Heart right ventricle (tissue), 16 donors: ENCODE measurements at regions not wholly inside any gene's neighbourhood (a gene's known extent, or its start where the extent isn't known, plus 50 kb on each side); places are given as distances from the start of the nearest gene placed in this dataset.

ENCODE experiments used
- ATAC-seq, 8 donors: fragments of 200-7000 bp; cut with Tn5 transposase; one replicate each; pipeline ENCODE4 v1.9.1; 2020; ENCODE audit warnings: mild to moderate bottlenecking in 8 of 8, moderate library complexity in 8 of 8, moderate number of reproducible peaks in 1 of 8
- DNase-seq, 2 donors: peaks; one replicate each; pipeline ENCODE4 v3.0.0-alpha.2; 2020
- H3K27ac ChIP-seq, 10 donors: fragments of 200-600 bp; sonication (generic) in 2 of 10; one replicate each; pipeline versions ENCODE4 v1.5.0 to v1.8.0; 2020 to 2022; ENCODE audit warnings: mild to moderate bottlenecking in 3 of 10
- H3K27me3 ChIP-seq, 7 donors: fragments of 200-600 bp; one replicate each; pipeline ENCODE4 v1.8.0; 2021 to 2022; ENCODE audit warnings: mild to moderate bottlenecking in 2 of 7
- H3K36me3 ChIP-seq, 9 donors: fragments of 200-600 bp; sonication (generic) in 1 of 9; one replicate each; pipeline versions ENCODE4 v1.5.0 to v1.8.0; 2020 to 2022; ENCODE audit warnings: mild to moderate bottlenecking in 2 of 9
- H3K4me1 ChIP-seq, 9 donors: fragments of 200-600 bp; sonication (generic) in 1 of 9; one replicate each; pipeline versions ENCODE4 v1.5.0 to v1.8.0; 2020 to 2022; ENCODE audit warnings: mild to moderate bottlenecking in 4 of 9
- H3K4me3 ChIP-seq, 10 donors: fragments of 200-600 bp; sonication (generic) in 2 of 10; one replicate each; pipeline versions ENCODE4 v1.5.0 to v1.8.0; 2020 to 2022; ENCODE audit warnings: mild to moderate bottlenecking in 7 of 10, moderate library complexity in 2 of 10
- H3K9me3 ChIP-seq, 11 donors: fragments of 200-600 bp in 10 of 11; sonication (generic) in 2 of 11; one replicate each; pipeline versions ENCODE4 v1.5.0 to v1.8.0; 2013 to 2022; ENCODE audit warnings: mild to moderate bottlenecking in 2 of 11, control low read depth in 1 of 11, moderate library complexity in 1 of 11
- WGBS, 2 donors: extraction: QIAGEN DNeasy Blood & Tissue Kit; methylation state at CpG; one replicate each; pipeline ENCODE4 v1.1.7; 2013; ENCODE audit warnings: inconsistent platforms in 1 of 2; 5-methylcytosine and 5-hydroxymethylcytosine counted together
- intact Hi-C, 10 donors: fragments of 100-400 bp; cut with DNase I; formaldehyde crosslinking; loops; one replicate each; pipeline versions ENCODE4 v1.11.1 to v1.14.2; 2022
- TF ChIP-seq, protein P1 (sequence below), 9 donors: fragments of 200-600 bp; sonication (generic) in 2 of 9; IDR thresholded peaks; one replicate each; pipeline versions ENCODE4 v1.5.0 to v1.8.0; 2021 to 2022; ENCODE audit warnings: antibody characterized with exemption in 9 of 9, mild to moderate bottlenecking in 5 of 9, moderate library complexity in 1 of 9
- donor health status: Arrhythmogenic right ventricular cardiomyopathy.
- donor health status: ischemic (EF 13 %, LVEDD 7.1; RV severe dilation, severe dysfunction).
- donor health status: healthy with polysubstance abuse.
- donor health status: DM: no; HTN: yes; CAD: no.
- donor health status: DM: no; HTN: no; CAD: no.
- donor health status: ischemic (EF 25% LVEDD 6.9; RV normal size, moderate dysfunction).
- donor health status: ischemic (EF 25% LVEDD 5.7; RV mildly dilated, moderate dysfunction).
- donor health status: healthy.
- donor health status: DM: yes; HTN: yes; CAD: no.
- donor health status: Ischemic cardiomyopathy.
- donor health status: ischemic (EF 35%, LVEDD 5.7; RV mildly dilated, moderate dysfunction).
- donor health status: nonischemic (EF 11% LVEDD 7.7; RV severe dilation, severe dysfunction).
- donor health status: DM: yes; HTN: yes; CAD: no.
- donor health status: PGD.
- donor health status: ischemic (EF 29% LVEDD 5.4; RV normal size, mild dysfunction).
- donor health status: nonischemic (EF 23%, LVEDD 6.1; RV moderate dilation, normal function).

DNA sequence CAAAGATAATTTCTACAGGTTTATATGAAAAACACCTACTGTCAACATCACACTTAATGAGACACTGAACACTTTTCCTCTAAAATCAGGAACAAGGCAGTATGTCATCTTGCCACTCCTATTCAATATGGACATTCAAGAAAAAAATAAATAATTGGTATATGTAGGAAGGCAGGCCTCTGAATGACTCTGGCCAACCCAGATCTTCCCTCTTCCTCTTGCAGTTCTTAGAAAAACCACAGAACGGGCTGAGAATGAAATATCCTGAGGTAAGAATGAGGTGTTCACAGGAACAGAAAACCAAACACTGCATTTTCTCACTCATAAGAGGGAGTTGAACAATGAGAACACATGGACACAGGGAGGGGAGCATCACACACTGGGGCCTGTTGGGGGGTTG is 1207.2 kb upstream of the CITED2 start:
- no peak for ATAC-seq
- intact Hi-C loops: no loop called here
- H3K4me3 ChIP-seq: no peak overlapping the region
- H3K9me3 ChIP-seq: no peaks in the 10 kb centered on the region
- no peaks in the 10 kb centered on the region for H3K4me1 ChIP-seq
- H3K36me3 ChIP-seq: no peaks in the 10 kb centered on the region
- no peaks in the 10 kb centered on the region for H3K27me3 ChIP-seq
- no peak overlapping the region for H3K27ac ChIP-seq
- WGBS, 2 donors: 90 to 92% methylated on average over 1 of the region's 1 CpG
- no peak for DNase-seq
- TF ChIP-seq, protein P1, sequence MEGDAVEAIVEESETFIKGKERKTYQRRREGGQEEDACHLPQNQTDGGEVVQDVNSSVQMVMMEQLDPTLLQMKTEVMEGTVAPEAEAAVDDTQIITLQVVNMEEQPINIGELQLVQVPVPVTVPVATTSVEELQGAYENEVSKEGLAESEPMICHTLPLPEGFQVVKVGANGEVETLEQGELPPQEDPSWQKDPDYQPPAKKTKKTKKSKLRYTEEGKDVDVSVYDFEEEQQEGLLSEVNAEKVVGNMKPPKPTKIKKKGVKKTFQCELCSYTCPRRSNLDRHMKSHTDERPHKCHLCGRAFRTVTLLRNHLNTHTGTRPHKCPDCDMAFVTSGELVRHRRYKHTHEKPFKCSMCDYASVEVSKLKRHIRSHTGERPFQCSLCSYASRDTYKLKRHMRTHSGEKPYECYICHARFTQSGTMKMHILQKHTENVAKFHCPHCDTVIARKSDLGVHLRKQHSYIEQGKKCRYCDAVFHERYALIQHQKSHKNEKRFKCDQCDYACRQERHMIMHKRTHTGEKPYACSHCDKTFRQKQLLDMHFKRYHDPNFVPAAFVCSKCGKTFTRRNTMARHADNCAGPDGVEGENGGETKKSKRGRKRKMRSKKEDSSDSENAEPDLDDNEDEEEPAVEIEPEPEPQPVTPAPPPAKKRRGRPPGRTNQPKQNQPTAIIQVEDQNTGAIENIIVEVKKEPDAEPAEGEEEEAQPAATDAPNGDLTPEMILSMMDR (IDR thresholded peaks at IDR 0.05): no peak

DNA sequence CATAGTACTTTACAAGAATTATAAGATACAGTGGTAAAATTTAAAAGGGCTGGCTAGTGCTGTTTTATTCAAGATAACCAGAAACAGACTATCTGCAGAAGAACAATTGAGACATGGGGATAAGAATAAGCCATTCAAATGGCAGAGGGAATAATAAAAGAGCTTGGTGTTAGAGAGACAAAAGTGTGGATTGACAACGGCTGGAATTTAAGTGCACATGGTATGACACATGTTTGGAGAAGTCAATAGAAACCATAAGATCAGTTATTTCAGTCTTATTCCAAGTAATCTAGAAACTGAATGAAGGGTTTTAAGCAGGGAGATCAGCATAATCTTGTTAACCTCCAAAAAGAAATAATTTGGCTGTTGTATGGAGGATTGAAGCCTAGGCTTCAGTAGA is 1205.5 kb upstream of the CITED2 start:
- no peaks in the 10 kb centered on the region for H3K9me3 ChIP-seq
- TF ChIP-seq, protein P1 (IDR thresholded peaks at IDR 0.05): no peak
- no peak overlapping the region for H3K27ac ChIP-seq
- H3K4me1 ChIP-seq: no peaks in the 10 kb centered on the region
- H3K4me3 ChIP-seq: no peak overlapping the region
- no peak for ATAC-seq
- intact Hi-C loops: no loop called here
- WGBS, 2 donors: 54 to 65% methylated on average over 1 of the region's 1 CpG
- no peaks in the 10 kb centered on the region for H3K36me3 ChIP-seq
- no peaks in the 10 kb centered on the region for H3K27me3 ChIP-seq
- no peak for DNase-seq

DNA sequence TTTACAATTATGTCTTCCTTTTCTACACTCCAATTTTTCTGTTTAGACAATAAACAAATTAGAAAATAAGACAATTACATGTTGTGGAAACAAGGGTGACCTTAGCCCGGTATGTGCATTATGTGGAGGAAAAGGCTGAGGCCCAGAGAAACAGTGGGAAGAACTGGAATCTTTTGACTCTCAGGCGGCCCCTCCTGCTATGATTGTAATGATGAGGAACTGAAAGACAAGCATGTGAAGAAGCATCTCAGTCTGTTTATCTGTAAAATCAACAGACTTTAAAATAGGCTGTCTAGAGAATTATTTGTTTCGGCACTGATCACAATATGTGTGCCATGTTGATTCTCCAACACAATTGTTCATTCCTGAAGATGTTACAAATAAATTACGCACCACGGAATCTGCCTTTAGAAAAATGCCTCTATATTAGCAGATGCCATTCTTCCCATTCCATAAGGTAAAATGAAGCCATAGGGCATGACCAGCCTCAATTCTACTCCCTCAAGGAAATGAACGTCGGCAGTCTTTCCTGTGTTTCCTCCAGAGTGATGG is 1201.6 kb upstream of the CITED2 start:
- DNase-seq: no peak
- H3K4me3 ChIP-seq: no peak overlapping the region
- no peak for ATAC-seq
- TF ChIP-seq, protein P1 (IDR thresholded peaks at IDR 0.05): no peak
- peaks cover 0 to 15% (median 10%) of the 10 kb centered on the region in 9 donors for H3K4me1 ChIP-seq
- intact Hi-C loops: no loop called here
- 85 to 88% methylated on average over 7 of the region's 7 CpGs for WGBS, 2 donors
- no peaks in the 10 kb centered on the region for H3K36me3 ChIP-seq
- no peaks in the 10 kb centered on the region for H3K27me3 ChIP-seq
- H3K27ac ChIP-seq: no peak overlapping the region
- no peaks in the 10 kb centered on the region for H3K9me3 ChIP-seq

DNA sequence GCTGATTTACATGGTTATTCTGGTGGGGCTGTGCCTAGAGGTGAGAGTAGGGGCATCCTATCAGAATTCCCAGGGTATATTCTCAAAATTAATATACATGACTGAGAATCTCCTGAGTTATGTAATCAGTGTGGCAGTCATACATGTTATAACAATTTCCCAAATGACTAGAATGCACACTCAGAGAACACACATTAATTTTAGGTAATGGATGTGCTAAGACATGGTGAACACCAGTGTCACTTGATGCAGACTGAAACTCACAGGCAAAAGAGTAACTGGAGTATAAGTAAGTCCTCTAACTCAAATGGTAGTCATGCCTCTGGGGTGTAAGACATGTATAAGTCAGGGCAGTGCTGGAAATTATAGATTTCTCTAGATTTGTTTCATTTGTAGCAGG is 1198.4 kb upstream of the CITED2 start:
- intact Hi-C loops: no loop called here
- TF ChIP-seq, protein P1 (IDR thresholded peaks at IDR 0.05): no peak
- no peak overlapping the region for H3K27ac ChIP-seq

More for the DNA sequence above, 1198.4 kb upstream of the CITED2 start:
- Histone ChIP-seq H3K9me3 (no peaks in the 10 kb centered on the region), H3K36me3 (no peaks in the 10 kb centered on the region), H3K4me3 (no peak overlapping the region), H3K27me3 (no peaks in the 10 kb centered on the region), H3K4me1 (peaks cover 0 to 15% (median 10%) of the 10 kb centered on the region in 9 donors)
- ATAC-seq: no peak
- no peak for DNase-seq
